ENCODE measurements at regions not wholly inside any gene's neighbourhood (a gene's known extent, or its start where the extent isn't known, plus 50 kb on each side); places are given as distances from the start of the nearest gene placed in this dataset.

DNA sequence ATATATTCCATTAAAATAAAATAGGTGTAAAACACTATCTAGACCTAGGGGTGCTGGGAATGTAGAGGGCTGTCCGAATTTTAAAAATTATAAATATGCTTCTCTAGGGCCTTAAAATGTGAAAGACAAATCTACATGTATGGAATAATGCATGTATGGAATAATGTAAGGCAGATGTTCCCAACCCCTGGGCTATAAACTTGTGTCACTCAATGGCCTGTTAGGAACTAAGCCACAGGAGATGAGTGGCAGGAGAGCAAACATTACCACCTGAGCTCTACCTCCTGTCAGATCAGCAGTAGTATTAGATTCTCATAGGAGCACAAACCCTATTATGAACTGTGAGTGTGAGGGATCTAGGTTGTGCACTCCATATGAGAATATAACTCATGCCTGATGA lies 482.6 kb upstream of the TGFBR2 start:
- H3K27ac ChIP-seq (ENCODE audit: low read depth in 1 of 3, low read length in 2 of 3) = no peak overlapping the region
- H3K4me1 ChIP-seq (ENCODE audit: control insufficient read depth in 3 of 3, insufficient read depth in 2 of 3, low read depth in 1 of 3, low read length in 2 of 3) = peaks cover 0 to 5% (median 0%) of the 10 kb centered on the region in 3 donors
- DNase-seq (no peak), FAIRE-seq (no peak)
- H3K27me3 ChIP-seq (ENCODE audit: control insufficient read depth in 3 of 3, insufficient read depth in 3 of 3, low read length in 3 of 3) = no peaks in the 10 kb centered on the region
- WGBS, 3 donors = 87 to 93% (median 88%) methylated on average over 1 of the region's 1 CpG
- no peak overlapping the region for H3K4me3 ChIP-seq (ENCODE audit: low read depth in 1 of 3, low read length in 3 of 3)
- peaks cover 0 to 3% of the 10 kb centered on the region in 2 donors for H3K9me3 ChIP-seq (ENCODE audit: control insufficient read depth in 2 of 2, insufficient read depth in 1 of 2, low read depth in 1 of 2, low read length in 1 of 2)
- H3K36me3 ChIP-seq (ENCODE audit: control insufficient read depth in 3 of 3, insufficient read depth in 2 of 3, low read depth in 1 of 3, low read length in 3 of 3) = no peaks in the 10 kb centered on the region

DNA sequence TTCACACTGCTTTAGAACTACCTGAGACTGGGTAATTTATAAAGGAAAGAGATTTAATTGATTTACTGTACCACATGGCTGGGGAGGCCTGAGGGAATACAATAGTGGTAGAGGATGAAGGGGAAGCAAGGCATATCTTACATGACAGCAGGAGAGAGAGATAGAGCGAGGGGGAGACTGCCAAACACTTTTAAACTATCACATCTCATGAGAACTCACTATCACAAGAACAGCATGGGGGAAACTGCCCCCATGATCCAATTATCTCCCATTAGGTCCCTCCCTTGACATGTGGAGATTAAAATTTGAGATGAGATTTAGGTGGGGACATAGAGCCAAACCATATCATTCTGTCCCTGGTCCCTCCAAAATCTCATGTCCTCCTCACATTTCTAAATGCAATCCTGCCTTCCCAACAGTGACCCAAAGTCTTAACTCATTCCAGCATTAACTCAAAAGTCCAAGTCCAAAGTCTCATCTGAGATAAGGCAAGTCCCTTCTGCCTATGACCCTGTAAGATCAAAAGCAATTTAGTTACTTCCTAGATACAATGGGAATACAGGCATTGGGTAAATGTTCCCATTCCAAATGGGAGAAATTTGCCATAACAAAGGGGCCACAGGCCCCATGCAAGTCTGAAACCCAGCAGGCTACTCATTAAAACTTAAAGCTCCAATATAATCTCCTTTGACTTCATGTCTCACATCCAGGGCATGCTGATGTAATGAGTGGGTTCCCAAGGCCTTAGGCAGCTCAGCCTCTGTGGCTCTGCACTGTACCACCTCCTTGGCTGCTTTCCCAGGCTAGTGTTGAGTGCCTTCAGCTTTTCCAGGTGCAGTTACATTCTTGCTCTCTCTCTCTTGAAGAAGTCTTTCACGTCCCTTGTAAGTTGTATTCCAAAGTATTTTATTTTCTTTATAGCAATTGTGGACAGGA lies 481.7 kb upstream of the TGFBR2 start:
- WGBS, 3 donors = 54 to 63% (median 55%) methylated on average over 2 of the region's 2 CpGs
- Histone ChIP-seq H3K4me1 (ENCODE audit: control insufficient read depth in 3 of 3, insufficient read depth in 2 of 3, low read depth in 1 of 3, low read length in 2 of 3) (peaks cover 0 to 5% (median 0%) of the 10 kb centered on the region in 3 donors), H3K27ac (ENCODE audit: low read depth in 1 of 3, low read length in 2 of 3) (no peak overlapping the region), H3K27me3 (ENCODE audit: control insufficient read depth in 3 of 3, insufficient read depth in 3 of 3, low read length in 3 of 3) (no peaks in the 10 kb centered on the region), H3K36me3 (ENCODE audit: control insufficient read depth in 3 of 3, insufficient read depth in 2 of 3, low read depth in 1 of 3, low read length in 3 of 3) (no peaks in the 10 kb centered on the region), H3K9me3 (ENCODE audit: control insufficient read depth in 2 of 2, insufficient read depth in 1 of 2, low read depth in 1 of 2, low read length in 1 of 2) (peaks cover 0 to 3% of the 10 kb centered on the region in 2 donors), H3K4me3 (ENCODE audit: low read depth in 1 of 3, low read length in 3 of 3) (no peak overlapping the region)
- peak; percentile 27 to 29 for DNase-seq
- FAIRE-seq = no peak

DNA sequence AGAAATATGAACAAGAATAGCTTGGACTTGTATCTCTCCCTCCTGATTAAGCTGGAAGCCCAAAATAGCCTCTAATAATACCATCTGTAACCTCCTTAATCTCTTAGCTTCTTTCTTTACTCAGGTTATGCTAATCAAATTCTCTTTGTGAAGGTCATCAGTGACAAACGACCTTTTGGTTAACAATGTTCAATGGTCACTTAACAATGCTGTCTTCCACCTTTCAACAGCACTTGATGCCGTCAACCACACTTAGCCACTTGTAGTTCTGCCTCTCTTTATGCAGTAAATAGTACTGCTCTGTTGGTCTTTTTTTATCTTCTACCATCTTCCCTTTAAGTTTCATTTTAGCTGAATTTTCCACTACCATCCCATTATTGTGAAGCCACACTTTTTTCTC lies 476.6 kb upstream of the TGFBR2 start:
- 53 to 74% (median 56%) methylated on average over 2 of the region's 2 CpGs for WGBS, 3 donors

DNA sequence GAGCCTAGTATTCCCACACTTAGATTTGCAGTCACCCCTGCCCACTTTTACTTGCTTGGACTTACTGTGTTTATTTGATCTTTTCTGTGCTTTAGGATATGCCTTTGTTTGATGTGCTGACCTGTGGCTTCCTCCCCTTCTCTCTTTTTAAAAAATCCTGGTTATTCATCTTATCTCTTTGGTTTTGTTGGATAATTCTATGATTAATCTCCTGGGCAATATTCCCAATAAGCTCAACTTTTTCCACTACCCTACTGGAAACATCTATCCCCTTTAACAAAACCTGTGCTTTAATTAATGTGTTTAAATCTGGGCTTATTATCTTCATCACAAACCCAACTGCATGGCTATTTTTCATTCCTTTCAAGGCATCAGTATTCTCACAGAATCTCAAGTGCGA lies 476.0 kb upstream of the TGFBR2 start:
- 94 to 100% (median 97%) methylated on average over 1 of the region's 1 CpG for WGBS, 3 donors
- Histone ChIP-seq H3K4me3 (ENCODE audit: low read depth in 1 of 3, low read length in 3 of 3) (no peak overlapping the region), H3K36me3 (ENCODE audit: control insufficient read depth in 3 of 3, insufficient read depth in 2 of 3, low read depth in 1 of 3, low read length in 3 of 3) (no peaks in the 10 kb centered on the region), H3K27ac (ENCODE audit: low read depth in 1 of 3, low read length in 2 of 3) (no peak overlapping the region), H3K9me3 (ENCODE audit: control insufficient read depth in 2 of 2, insufficient read depth in 1 of 2, low read depth in 1 of 2, low read length in 1 of 2) (no peaks in the 10 kb centered on the region), H3K4me1 (ENCODE audit: control insufficient read depth in 3 of 3, insufficient read depth in 2 of 3, low read depth in 1 of 3, low read length in 2 of 3) (no peaks in the 10 kb centered on the region), H3K27me3 (ENCODE audit: control insufficient read depth in 3 of 3, insufficient read depth in 3 of 3, low read length in 3 of 3) (no peaks in the 10 kb centered on the region)
- FAIRE-seq = no peak
- no peak for DNase-seq

More for the DNA sequence above, 476.6 kb upstream of the TGFBR2 start:
- Histone ChIP-seq H3K36me3 (ENCODE audit: control insufficient read depth in 3 of 3, insufficient read depth in 2 of 3, low read depth in 1 of 3, low read length in 3 of 3) (no peaks in the 10 kb centered on the region), H3K4me1 (ENCODE audit: control insufficient read depth in 3 of 3, insufficient read depth in 2 of 3, low read depth in 1 of 3, low read length in 2 of 3) (peaks cover 0 to 5% (median 0%) of the 10 kb centered on the region in 3 donors), H3K4me3 (ENCODE audit: low read depth in 1 of 3, low read length in 3 of 3) (no peak overlapping the region), H3K27ac (ENCODE audit: low read depth in 1 of 3, low read length in 2 of 3) (no peak overlapping the region), H3K9me3 (ENCODE audit: control insufficient read depth in 2 of 2, insufficient read depth in 1 of 2, low read depth in 1 of 2, low read length in 1 of 2) (no peaks in the 10 kb centered on the region), H3K27me3 (ENCODE audit: control insufficient read depth in 3 of 3, insufficient read depth in 3 of 3, low read length in 3 of 3) (no peaks in the 10 kb centered on the region)
- FAIRE-seq = no peak
- no peak for DNase-seq

DNA sequence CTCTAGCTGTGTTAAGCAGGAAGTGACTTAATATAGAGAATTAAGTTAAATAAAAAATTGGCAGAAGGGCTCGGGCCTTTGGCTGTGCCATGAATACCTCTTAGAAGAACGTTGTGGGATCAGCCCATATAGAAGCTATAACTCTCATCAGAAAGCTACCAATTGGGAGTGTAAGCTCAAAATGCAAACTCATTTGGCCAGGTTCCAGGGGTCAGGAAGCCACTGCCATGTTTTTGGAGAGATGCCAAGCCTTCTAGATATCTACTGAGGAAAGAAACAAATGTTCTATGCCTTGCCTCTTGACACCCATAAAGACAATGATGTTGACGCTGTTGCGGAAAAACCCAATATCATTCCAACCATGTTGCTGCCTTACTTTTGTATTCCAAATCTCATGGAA lies 475.2 kb upstream of the TGFBR2 start:
- Histone ChIP-seq H3K4me1 (ENCODE audit: control insufficient read depth in 3 of 3, insufficient read depth in 2 of 3, low read depth in 1 of 3, low read length in 2 of 3) (no peaks in the 10 kb centered on the region), H3K4me3 (ENCODE audit: low read depth in 1 of 3, low read length in 3 of 3) (no peak overlapping the region), H3K27me3 (ENCODE audit: control insufficient read depth in 3 of 3, insufficient read depth in 3 of 3, low read length in 3 of 3) (no peaks in the 10 kb centered on the region), H3K27ac (ENCODE audit: low read depth in 1 of 3, low read length in 2 of 3) (no peak overlapping the region), H3K36me3 (ENCODE audit: control insufficient read depth in 3 of 3, insufficient read depth in 2 of 3, low read depth in 1 of 3, low read length in 3 of 3) (no peaks in the 10 kb centered on the region), H3K9me3 (ENCODE audit: control insufficient read depth in 2 of 2, insufficient read depth in 1 of 2, low read depth in 1 of 2, low read length in 1 of 2) (no peaks in the 10 kb centered on the region)
- FAIRE-seq (no peak), DNase-seq (peak in 1 of 2 donors; percentile 29)
- 70 to 81% (median 78%) methylated on average over 4 of the region's 4 CpGs for WGBS, 3 donors

DNA sequence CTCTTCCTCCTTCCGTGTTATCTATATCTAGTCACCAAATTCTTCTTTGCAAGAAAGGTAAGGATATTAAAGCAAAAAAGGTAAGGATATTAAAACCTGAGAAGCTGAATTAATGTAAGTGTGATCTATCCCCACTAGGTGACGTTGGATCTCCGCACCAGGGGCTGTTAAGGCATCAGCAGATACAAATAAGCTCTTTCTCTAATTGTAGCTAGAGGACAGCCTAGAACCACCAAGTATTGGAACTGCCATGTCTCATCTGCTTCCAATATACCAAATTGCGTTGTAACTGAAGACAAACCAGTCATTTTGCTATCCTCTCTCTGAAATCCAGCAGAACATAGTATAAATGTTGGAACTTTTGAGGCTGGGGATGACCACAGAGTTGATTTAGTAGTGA lies 471.2 kb upstream of the TGFBR2 start:
- no peaks in the 10 kb centered on the region for H3K9me3 ChIP-seq (ENCODE audit: control insufficient read depth in 2 of 2, insufficient read depth in 1 of 2, low read depth in 1 of 2, low read length in 1 of 2)
- no peaks in the 10 kb centered on the region for H3K27me3 ChIP-seq (ENCODE audit: control insufficient read depth in 3 of 3, insufficient read depth in 3 of 3, low read length in 3 of 3)
- H3K36me3 ChIP-seq (ENCODE audit: control insufficient read depth in 3 of 3, insufficient read depth in 2 of 3, low read depth in 1 of 3, low read length in 3 of 3) = no peaks in the 10 kb centered on the region
- no peak overlapping the region for H3K4me3 ChIP-seq (ENCODE audit: low read depth in 1 of 3, low read length in 3 of 3)
- no peaks in the 10 kb centered on the region for H3K4me1 ChIP-seq (ENCODE audit: control insufficient read depth in 3 of 3, insufficient read depth in 2 of 3, low read depth in 1 of 3, low read length in 2 of 3)
- WGBS, 3 donors = 69 to 88% (median 80%) methylated on average over 4 of the region's 4 CpGs
- no peak overlapping the region for H3K27ac ChIP-seq (ENCODE audit: low read depth in 1 of 3, low read length in 2 of 3)
- no peak for DNase-seq
- no peak for FAIRE-seq

DNA sequence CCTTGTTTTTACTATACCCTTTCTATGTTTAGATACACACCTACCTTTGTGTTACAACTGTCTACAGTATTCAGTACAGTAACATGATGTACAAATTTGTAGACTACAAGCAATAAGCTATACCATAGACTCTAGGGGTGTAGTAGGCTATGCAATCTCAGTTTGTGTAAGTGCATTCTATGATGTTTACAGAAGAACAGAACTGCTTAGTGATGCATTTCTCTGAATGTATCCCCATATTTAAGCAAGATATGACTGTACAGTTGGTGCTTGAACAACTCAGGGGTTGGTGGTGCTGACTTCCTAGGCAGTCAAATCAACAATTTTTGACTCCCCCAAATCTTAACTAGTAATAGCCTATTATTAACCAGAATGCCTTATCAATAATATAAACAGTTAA lies 467.1 kb upstream of the TGFBR2 start:
- Histone ChIP-seq H3K36me3 (ENCODE audit: control insufficient read depth in 3 of 3, insufficient read depth in 2 of 3, low read depth in 1 of 3, low read length in 3 of 3) (no peaks in the 10 kb centered on the region), H3K4me1 (ENCODE audit: control insufficient read depth in 3 of 3, insufficient read depth in 2 of 3, low read depth in 1 of 3, low read length in 2 of 3) (no peaks in the 10 kb centered on the region), H3K4me3 (ENCODE audit: low read depth in 1 of 3, low read length in 3 of 3) (no peak overlapping the region), H3K9me3 (ENCODE audit: control insufficient read depth in 2 of 2, insufficient read depth in 1 of 2, low read depth in 1 of 2, low read length in 1 of 2) (no peaks in the 10 kb centered on the region), H3K27ac (ENCODE audit: low read depth in 1 of 3, low read length in 2 of 3) (no peak overlapping the region), H3K27me3 (ENCODE audit: control insufficient read depth in 3 of 3, insufficient read depth in 3 of 3, low read length in 3 of 3) (no peaks in the 10 kb centered on the region)
- DNase-seq (no peak), FAIRE-seq (no peak)

DNA sequence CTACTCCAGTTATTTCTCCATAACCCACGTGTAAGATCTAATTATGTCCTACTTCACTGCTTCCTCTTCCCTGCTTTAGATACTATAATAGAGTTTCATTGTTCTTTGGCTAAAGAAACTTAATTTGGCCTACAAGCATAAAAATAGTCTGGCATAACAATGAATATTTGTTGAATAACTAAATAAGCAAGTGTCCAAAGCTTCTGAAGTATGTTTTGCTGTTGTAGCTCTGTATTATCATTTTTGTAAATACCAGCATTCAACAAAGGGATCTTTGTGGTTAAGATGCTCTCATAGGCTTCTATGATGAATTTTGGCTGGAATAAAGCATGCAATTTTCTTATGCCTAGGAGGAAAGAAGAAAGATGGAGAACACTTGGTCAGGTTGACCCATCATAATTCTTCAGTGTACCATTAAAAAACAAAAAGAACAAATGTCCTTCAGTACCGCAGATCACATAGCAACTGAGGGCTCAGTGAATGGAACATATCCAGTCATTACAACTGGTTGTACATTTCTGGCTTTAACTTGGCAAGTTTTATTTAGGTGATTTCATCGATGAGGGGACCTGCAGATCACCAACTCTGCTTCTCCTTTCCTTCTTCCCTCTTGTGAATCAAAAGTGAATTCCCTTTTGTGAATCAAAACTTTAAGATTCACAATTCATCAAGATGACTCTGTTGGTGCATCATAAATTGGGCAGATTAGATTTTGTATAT lies 465.9 kb upstream of the TGFBR2 start:
- WGBS, 3 donors = 69 to 80% (median 80%) methylated on average over 3 of the region's 3 CpGs
- no peak overlapping the region for H3K27ac ChIP-seq (ENCODE audit: low read depth in 1 of 3, low read length in 2 of 3)
- H3K27me3 ChIP-seq (ENCODE audit: control insufficient read depth in 3 of 3, insufficient read depth in 3 of 3, low read length in 3 of 3) = no peaks in the 10 kb centered on the region
- H3K9me3 ChIP-seq (ENCODE audit: control insufficient read depth in 2 of 2, insufficient read depth in 1 of 2, low read depth in 1 of 2, low read length in 1 of 2) = no peaks in the 10 kb centered on the region
- FAIRE-seq (no peak), DNase-seq (no peak)
- H3K36me3 ChIP-seq (ENCODE audit: control insufficient read depth in 3 of 3, insufficient read depth in 2 of 3, low read depth in 1 of 3, low read length in 3 of 3) = no peaks in the 10 kb centered on the region
- no peak overlapping the region for H3K4me3 ChIP-seq (ENCODE audit: low read depth in 1 of 3, low read length in 3 of 3)
- H3K4me1 ChIP-seq (ENCODE audit: control insufficient read depth in 3 of 3, insufficient read depth in 2 of 3, low read depth in 1 of 3, low read length in 2 of 3) = no peaks in the 10 kb centered on the region

Data from small intestine (tissue), 7 donors.